HG03066 (cell line): ENCODE measurements at regions not wholly inside any gene's neighbourhood (a gene's known extent, or its start where the extent isn't known, plus 50 kb on each side); places are given as distances from the start of the nearest gene placed in this dataset.
"Not testable (repeated sequence)": the region's sequence is repeated elsewhere in the genome, so short reads cannot be mapped to it uniquely, and the experiment has no call there.

Experiments used
- ATAC-seq: cut with Tn5 transposase; IDR thresholded peaks from one replicate; pipeline ENCODE4 v1.9.1; 2021; ENCODE audit warnings: low read depth; ENCODE audit not compliant: unreplicated experiment

GRCh38 chr4:15162465-15163283 lies 160.4 kb downstream of the CPEB2 start:
- no peak for ATAC-seq

DNA sequence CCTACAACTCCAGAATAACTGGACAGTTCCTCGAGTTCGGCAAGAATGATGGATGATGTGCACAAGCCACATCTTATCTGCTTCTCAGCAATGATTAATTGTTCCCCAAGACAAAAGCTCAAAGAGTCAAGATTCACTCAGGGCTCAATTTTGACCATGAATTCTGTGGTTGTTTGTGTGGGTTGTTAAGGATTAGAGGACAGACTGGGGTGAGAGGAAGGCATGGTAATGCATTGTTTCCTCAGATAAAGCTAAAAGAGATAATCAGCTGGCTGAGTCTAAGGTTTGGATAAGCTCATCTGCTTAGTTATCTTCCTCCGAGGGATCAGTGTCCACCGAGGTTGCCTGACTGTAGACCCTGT lies 161.0 kb downstream of the CPEB2 start:
- no peak for ATAC-seq

- ATAC-seq, result no peak
These were observed 162.3 kb downstream of the CPEB2 start for GRCh38 chr4:15164571-15164970.

DNA sequence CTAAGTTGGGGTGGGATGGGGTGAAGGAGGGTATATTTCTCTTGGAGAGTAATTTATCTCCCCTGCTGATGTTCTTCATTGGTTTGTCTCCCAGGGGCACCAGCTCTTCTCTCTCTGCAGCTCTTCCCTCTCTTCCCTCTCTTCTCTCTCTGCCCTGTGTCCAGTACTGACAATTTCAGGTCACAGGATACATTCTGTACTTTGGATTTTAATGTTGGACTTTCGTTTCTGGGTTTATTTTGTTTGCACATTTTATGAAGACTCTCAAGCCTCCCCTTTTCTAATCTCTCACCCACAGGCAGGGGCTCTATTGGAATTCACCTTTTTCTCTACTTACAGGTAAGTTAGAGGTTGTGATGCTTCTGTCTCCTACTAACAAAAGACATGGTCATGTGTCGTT lies 165.5 kb downstream of the CPEB2 start:
- no peak for ATAC-seq

GRCh38 chr4:15168759-15169158 lies 166.5 kb downstream of the CPEB2 start:
- no peak for ATAC-seq

- no peak for ATAC-seq
These were observed 169.4 kb downstream of the CPEB2 start for GRCh38 chr4:15171725-15172124.

DNA sequence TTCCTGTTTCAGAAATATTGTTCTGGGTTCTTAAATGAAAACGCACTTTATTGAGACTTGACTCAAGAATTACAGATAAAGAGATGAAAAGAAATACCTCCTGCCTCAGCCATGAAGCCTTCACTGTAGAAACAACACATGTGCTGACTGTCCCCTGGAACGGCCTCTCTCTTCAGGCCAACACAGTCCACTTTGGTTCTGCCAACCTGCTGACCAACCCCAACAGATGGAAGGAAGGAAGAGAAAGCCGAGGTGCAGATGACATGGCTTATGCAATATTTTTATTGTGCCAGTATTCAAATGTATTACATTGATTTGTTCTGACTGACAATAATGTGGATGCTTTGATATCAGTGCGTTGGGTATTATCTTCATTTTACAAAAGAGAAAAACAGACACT lies 171.0 kb downstream of the CPEB2 start:
- no peak for ATAC-seq

GRCh38 chr4:15174168-15174567 lies 171.9 kb downstream of the CPEB2 start:
- ATAC-seq, result not testable (repeated sequence)

- ATAC-seq, result not testable (repeated sequence)
These were observed 177.6 kb downstream of the CPEB2 start for GRCh38 chr4:15179842-15180241.

DNA sequence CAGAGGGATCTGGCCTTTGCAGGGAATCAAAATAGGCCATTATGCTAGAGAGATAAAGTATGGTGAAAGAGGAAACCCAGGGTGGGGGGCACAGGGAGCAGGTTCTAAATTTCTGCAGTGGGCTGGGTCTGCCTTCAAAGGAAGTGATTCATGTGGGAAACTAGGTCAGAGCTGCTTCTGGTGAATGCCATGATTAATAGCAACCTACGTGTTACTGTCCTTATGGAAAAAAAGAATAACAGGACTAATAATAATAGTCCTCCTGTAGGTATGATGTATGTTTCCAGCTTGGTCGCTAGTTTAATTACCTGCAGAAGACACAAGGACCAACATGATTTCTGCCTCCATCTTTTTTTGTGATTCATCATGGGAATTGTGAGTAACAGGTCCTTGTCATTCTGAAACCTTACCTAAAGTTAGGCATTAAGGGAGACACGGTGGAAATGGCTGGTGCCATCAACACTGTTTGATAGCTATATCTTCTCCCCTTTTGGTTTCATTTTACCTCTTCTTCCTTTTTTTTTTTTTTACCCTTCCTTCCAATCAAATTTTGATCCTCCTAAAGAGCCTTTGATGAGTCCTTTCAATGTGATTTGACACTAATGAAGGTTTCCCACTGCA lies 180.4 kb downstream of the CPEB2 start:
- ATAC-seq, result no peak

DNA sequence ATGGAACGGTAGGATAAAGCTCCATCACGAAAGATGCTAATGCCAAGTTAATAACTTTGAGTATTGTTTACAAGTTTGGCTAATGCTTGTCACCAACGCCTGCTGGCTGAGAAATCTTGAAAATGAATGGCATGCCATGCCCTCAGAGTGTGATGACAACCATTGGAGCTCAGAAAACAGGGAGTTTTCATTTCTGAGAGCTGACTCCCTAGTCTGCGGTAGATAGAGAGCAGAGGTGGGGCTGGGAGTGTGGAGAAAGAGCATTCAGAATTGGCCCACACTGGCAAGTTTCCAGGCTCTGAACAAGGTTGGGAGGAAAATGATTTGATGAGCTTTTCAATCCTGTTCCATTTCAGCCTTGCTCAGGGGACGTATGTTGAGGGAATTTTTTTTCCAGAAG lies 183.9 kb downstream of the CPEB2 start:
- ATAC-seq, result no peak

DNA sequence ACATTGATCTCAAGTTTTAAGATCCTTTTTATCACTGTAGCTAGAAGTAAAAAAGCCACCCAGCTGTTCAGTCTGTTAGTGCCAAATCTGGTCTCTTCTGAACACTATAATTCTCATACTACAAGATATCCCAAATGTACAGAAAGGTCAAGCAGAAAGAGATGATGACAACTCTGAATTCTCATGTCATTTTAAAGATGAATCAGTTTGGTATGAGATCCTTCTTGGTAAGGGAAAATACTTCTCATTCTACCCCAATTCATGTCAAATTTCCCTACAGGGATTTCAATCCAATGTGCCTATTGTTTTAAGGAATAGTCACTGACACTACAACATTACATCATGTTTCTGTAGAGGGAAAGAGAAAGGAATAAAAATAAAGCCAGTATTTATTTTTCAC lies 184.5 kb downstream of the CPEB2 start:
- ATAC-seq, result no peak

DNA sequence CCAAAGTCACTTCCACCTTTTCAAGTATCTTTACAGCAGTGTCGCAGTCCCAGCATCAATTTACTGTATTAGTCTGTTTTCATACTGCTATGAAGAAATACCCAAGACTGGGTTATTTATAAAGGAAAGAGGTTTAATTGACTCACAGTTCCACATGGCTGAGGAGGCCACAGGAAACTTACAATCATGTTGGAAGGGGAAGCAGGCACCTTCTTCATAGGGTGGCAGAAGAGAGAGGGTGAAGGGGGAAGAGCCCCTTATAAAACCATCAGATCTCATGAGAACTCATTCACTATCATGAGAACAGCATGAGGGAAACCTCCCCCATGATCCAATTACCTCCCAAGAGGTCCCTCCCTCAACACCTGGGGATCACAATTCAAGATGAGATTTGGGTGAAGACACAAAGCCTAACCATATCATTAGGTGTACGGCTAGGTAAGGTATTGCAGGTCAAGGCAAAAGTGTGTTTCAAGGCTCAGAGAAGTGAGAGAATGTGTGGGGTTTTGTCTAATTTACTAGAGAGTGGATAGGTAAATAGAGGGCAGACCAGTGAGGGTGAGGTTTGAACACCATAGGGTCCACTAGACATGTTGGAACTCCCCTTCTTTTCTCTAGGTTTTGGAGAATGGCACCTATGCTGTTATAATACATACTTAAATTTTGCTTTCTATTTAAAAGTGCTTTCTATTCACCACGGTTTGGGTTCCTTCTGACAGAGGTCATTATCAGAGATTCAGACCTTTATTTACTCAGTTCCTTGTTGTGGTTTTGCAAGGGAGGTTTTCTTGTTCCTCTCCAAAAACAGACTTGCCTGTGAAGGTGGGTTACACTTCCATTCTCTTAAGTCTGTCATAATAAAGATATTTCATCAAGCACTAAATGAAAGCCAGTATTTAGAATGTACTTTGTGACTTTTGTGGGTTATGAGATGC lies 186.6 kb downstream of the CPEB2 start:
- no peak for ATAC-seq

GRCh38 chr4:15194520-15194919 lies 192.2 kb downstream of the CPEB2 start:
- no peak for ATAC-seq

DNA sequence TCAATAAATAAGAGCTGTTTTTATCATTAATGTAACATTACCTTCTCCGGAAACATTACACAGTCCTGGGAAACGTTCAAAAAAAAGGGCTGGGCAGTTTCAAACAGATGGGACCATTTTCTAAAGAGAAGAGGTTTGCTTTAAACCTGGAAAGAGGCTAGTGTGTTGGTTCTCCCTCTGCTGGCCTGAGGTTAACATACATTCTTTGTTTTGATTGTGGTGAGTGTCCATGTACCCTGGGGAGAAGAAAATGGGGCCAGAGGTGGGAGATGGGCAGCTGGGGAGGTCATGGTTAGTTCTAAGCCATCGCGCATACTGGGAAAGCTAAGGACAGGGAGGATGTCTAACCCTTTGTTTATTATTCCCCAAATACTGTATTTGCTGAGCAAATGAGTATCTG lies 194.7 kb downstream of the CPEB2 start:
- no peak for ATAC-seq

- ATAC-seq, result no peak
These were observed 195.9 kb downstream of the CPEB2 start for GRCh38 chr4:15198070-15198727.

DNA sequence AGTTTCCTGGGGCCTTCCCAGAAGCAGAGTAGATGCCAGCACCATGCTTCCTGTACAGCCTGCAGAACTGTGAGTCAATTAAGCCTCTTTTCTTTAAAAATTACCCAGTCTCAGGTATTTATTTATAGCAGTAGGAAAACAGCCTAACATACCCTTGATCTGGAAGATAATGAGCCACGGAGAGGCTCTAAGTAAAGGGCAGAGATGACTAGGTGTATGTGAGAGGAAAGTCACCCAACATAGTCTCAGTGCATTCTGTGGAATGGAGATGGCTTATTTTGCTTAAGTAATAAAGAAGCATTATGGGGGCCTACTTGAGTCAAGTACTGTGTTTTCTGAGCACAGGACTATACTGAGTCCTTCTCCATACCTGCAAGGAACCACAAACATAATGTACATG lies 199.5 kb downstream of the CPEB2 start:
- ATAC-seq, result no peak

DNA sequence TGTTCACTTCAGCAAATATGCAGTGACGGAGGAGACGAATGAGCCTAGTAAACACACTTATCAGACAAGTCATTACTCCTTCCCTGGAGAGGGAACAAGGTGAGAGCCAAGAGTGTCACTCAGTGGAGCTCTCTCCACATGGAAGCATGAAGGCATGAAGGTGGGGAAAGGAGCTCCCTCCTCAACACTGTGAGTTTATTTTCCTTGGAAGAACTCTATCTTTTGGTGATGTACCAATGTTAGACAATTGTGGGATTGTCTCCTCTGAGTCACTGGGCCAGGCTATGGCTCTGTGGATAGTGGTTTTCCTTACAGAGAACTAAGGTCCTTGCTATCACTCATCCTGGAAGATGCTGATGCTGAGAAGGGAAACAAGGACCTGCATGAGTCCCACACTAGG lies 200.2 kb downstream of the CPEB2 start:
- ATAC-seq, result no peak

DNA sequence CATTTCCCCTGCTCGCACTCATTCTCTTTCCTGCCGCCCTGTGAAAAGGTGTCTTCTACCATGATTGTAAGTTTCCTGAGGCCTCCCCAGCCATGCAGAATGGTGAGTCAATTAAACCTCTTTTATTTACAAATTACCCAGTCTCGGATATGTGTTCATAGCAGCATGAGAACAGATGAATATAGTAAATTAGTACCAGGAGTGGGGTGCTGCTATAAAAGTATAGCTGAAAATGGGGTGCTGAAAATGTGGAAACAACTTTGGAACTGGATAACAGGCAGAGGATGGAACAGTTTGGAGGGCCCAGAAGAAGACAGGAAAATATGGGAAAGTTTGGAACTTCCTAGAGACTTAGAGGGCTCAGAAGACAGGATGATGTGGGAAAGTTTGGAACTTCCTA lies 204.2 kb downstream of the CPEB2 start:
- ATAC-seq, result not testable (repeated sequence)

- no peak for ATAC-seq
These were observed 211.2 kb downstream of the CPEB2 start for GRCh38 chr4:15213302-15213970.
